ENCODE measurements at regions not wholly inside any gene's neighbourhood (a gene's known extent, or its start where the extent isn't known, plus 50 kb on each side); places are given as distances from the start of the nearest gene placed in this dataset.

DNA sequence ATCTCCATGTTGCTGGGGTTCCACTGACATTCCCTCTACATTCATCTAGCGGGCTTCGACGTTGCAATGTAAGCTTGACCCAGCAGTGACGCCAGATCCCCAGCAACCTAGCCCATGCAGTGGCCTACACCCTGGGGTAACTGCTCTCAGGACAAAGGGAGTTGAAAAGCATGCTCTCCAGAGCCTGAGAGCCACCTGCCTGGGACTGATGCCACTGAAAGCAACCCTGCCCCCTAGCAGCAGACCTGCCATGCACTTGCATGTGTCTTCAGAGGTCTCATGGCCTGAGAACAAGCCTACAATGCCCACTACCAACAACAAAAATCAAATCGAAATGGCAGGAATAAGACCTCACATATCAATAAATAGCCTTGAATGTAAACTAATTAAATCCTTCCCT lies 330.3 kb downstream of the TRIM36 start:
- peak; percentile 15 for DNase-seq (ENCODE audit: low read depth)
- H3K4me3 ChIP-seq (ENCODE audit: low read depth, low read length), result no peak overlapping the region
- peak; percentile 10; the same call in 1 of the 2 replicates for TF ChIP-seq CTCF (IDR thresholded peaks at IDR 0.05; ENCODE audit: control insufficient read depth, extremely low read depth, insufficient read depth)

- peak; percentile 87 for DNase-seq (ENCODE audit: low read depth)
- H3K4me3 ChIP-seq (ENCODE audit: low read depth, low read length), result no peak overlapping the region
- TF ChIP-seq CTCF (IDR thresholded peaks at IDR 0.05; ENCODE audit: control insufficient read depth, extremely low read depth, insufficient read depth), result no peak
These were observed 330.8 kb downstream of the TRIM36 start for GRCh38 chr5:114838937-114839336.

DNA sequence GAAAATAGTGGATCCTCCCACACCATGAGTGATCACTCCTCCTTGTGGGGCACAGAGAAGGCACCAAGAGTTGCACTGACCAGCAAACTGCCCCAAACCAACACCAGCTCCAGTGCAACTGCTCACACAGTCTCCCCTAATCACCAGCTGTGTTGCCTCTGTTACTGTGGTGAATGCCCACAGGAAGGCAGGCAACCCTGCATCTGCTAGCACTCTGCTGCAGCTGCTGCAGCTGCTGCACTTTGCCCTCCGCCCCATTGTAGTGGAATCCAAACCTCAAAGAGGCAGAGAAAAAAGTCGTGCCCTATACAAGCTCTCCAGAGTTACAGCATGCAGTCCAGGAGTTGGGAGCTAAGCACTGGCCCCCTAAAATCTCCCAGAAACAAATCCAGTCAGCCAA lies 339.6 kb downstream of the TRIM36 start:
- no peak for DNase-seq (ENCODE audit: low read depth)
- TF ChIP-seq CTCF (IDR thresholded peaks at IDR 0.05; ENCODE audit: control insufficient read depth, extremely low read depth, insufficient read depth), result no peak
- no peak overlapping the region for H3K4me3 ChIP-seq (ENCODE audit: low read depth, low read length)

DNA sequence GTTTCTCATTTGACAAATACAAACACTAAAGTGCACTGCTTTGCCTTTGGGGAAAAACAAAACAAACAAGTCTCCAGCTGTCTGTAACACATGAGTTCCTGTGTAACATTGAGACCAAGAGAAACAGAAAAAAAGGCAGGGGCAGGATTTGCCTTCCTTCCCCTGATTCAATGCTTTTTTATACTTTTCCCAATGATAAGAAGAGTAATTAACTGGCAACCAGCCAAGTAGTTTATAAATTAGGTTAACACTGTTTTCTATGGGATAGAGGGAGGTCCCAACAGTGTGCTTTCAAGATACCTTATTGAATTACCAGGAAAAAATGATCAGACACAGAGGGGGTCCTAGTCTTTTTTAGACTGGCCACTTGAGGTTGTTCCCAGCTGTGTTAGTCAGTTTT lies 346.8 kb downstream of the TRIM36 start:
- DNase-seq (ENCODE audit: low read depth), result no peak
- H3K4me3 ChIP-seq (ENCODE audit: low read depth, low read length), result no peak overlapping the region
- no peak for TF ChIP-seq CTCF (IDR thresholded peaks at IDR 0.05; ENCODE audit: control insufficient read depth, extremely low read depth, insufficient read depth)

DNA sequence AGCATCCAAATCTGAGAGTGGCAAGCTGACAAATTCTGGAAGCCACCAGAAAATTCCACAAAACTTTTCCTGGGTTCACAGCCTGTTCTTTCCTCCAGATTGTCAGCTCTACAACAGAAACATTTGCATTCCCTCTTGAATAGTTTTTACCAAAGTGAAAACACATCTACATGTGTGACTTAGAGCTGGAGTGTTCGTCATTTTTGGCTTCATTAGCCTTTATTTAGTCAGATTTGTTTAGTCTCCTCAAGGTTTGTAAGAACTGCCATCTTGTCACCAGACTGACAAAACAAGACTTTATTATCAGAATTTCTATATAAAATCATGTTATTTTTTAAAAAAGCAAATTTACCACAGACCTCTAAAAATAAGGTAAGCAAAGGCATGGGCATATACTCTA lies 347.3 kb downstream of the TRIM36 start:
- no peak for TF ChIP-seq CTCF (IDR thresholded peaks at IDR 0.05; ENCODE audit: control insufficient read depth, extremely low read depth, insufficient read depth)
- no peak overlapping the region for H3K4me3 ChIP-seq (ENCODE audit: low read depth, low read length)
- DNase-seq (ENCODE audit: low read depth), result no peak

DNA sequence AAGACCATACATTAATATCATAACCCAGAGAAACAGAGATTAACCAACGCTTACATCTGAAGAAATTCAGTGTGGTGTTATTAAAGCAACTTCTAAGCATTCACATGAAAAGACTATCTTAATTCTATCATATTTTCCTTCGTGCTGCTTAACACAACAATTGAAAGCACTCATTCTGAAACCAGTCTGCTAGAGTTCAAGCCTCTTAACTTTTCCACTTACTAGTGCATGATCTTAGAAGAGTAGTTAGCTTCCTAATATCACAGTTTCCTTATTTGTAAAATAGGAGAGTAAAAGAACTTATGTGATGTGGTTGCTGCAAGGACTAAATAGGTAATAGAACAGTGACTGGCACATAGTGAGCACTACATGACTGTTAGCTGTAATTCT lies 379.3 kb downstream of the TRIM36 start:
- no peak for DNase-seq (ENCODE audit: low read depth)
- TF ChIP-seq CTCF (IDR thresholded peaks at IDR 0.05; ENCODE audit: control insufficient read depth, extremely low read depth, insufficient read depth), result no peak
- H3K4me3 ChIP-seq (ENCODE audit: low read depth, low read length), result no peak overlapping the region

DNA sequence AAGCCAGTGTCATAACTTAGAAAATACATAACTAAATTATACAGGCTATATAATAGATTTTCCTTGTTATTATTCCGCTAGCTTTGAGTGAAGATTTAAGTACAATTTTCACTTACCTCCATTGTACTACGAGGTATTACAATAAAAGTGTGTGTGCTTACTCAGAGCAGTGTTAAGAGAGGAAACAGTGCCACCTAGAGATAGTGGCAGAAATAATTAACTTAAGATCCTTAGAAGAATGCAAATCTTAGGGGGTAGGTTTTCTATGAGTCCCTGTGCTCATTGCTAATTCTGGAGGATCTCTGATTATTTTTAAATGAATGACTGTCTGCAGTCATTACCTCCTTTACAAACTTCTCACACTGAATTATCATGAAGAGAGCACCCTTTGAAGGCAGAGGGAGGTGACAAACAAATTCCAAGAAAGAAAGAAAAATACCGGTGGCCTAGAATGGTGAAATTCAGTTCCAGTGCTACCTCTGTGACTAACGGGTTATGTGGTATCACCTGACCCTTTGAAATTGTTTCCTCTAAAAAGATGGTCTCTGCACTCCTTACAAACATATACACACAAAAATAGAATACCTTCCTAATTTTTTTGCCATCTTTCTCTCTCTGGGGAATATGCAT lies 379.8 kb downstream of the TRIM36 start:
- no peak overlapping the region for H3K4me3 ChIP-seq (ENCODE audit: low read depth, low read length)
- TF ChIP-seq CTCF (IDR thresholded peaks at IDR 0.05; ENCODE audit: control insufficient read depth, extremely low read depth, insufficient read depth), result peak; percentile 78
- peak; percentile 82 for DNase-seq (ENCODE audit: low read depth)

All from LNCaP clone FGC (cell line).